Amniotic stem cell (primary cell): ENCODE measurements at regions not wholly inside any gene's neighbourhood (a gene's known extent, or its start where the extent isn't known, plus 50 kb on each side); places are given as distances from the start of the nearest gene placed in this dataset.

ENCODE experiments used
- DNase-seq: peaks from one replicate; lab custom pipeline; 2025; lab: John Stamatoyannopoulos, UW

DNA sequence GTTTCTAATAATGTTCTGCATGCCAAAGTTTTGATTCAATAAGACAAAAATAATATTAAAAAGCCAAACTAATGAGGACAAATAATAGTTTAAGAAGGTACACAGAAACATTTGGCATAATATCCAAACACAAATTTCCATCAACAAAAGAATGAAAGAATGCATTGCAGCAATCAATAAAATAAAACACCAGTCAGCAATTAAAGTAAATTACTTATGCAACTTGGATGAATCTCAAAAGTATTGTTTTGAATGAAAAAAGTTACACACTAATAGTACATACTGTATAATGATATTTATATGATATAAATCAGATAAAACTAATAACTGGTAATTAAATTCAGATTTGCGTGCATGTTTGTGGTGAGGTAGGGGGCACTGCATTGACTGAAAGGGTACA, 285.5 kb upstream of the PCDH10 start:
- DNase-seq, result no peak

- DNase-seq, result no peak
Observed at GRCh38 chr4:132865458-132865857, 283.6 kb upstream of the PCDH10 start.

DNA sequence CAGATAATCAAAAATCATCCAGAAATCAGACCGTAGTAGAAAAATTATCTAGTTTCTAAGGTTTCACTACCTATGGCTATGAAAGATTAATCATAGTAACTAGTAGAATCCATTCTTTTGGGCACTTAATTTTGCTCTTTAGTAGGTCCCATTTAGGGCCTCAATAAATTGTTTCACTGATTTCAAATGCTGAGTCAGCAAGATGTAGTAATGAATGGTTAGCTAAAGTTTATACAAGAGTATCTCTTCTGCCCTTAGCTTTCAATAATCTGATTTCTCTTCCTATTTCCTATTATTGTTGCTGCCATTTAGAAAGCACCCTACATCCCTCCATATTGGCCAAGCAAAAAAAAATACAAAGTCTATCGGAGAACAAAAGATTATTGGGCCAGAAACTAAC, 283.2 kb upstream of the PCDH10 start:
- no peak for DNase-seq

GRCh38 chr4:132866616-132867015, 282.5 kb upstream of the PCDH10 start:
- DNase-seq, result no peak

DNA sequence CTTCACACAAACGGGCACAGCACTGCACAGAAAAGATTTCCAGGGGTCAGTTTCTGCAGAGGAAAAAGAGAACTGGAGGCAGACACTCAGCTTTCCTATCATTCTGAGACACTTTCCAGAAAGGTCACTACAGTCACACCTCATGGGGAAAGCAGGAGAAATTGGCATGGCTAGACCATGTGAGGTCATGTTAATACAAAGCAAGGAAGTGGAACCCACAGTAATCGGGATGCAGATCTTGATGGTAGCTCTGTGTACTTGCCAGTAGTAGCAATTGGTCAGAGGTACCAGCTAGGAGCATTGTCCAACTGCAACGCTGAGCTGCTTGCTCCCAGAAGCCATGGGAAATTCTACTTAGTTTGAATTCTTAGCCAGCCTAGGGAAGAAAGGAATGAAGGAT, 255.3 kb upstream of the PCDH10 start:
- no peak for DNase-seq

GRCh38 chr4:132901224-132901623, 247.9 kb upstream of the PCDH10 start:
- no peak for DNase-seq

DNA sequence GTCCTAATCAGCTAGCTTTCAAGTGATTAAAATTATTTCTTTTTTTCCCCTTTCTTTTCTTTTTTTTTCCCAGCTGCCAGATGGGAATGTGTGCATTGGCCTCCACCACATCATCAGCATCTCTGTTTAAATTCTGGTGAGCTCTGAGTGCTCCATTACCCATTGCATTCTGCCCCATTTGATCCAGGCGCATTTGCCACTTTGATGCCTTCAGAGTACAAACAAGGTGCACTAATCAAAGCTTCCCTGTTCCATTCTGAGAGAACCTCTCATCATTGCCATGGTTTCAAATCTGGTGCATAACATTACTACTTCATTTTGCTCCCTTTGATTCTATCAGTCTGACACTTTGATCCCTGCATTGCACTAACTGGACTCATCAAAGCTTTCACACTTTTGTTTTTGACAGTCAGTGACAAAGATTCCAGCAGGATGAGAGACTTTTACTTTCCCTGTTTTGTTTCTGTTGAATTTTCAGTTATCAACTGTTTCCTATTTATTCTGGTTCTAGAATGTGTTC, 238.8 kb upstream of the PCDH10 start:
- no peak for DNase-seq

- no peak for DNase-seq
Observed at GRCh38 chr4:132918096-132918495, 231.0 kb upstream of the PCDH10 start.

GRCh38 chr4:132923516-132923915, 225.6 kb upstream of the PCDH10 start:
- DNase-seq, result no peak

DNA sequence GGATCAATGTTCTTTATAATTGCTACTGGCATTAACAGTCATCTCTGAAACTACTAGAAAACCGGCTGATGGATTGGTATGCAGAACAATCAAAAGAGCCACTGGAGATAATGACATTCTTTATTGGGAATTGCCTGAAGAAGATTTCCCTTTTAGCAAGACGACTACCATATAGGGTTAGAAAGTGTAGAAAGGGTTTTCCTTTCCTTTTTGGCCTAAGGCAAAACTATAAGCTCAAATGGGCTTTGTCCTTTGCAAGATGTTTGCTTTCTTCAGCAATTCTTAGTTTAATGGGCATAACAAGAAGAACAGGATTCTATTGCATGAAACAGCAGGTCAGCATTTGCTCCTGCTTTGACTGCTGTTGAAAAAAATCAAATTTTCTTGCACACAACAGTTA, 214.2 kb upstream of the PCDH10 start:
- DNase-seq, result no peak

- DNase-seq, result no peak
Observed at GRCh38 chr4:132955146-132955545, 193.9 kb upstream of the PCDH10 start.

GRCh38 chr4:132956962-132957361, 192.1 kb upstream of the PCDH10 start:
- no peak for DNase-seq

GRCh38 chr4:132958457-132959263, 190.4 kb upstream of the PCDH10 start:
- DNase-seq, result no peak

DNA sequence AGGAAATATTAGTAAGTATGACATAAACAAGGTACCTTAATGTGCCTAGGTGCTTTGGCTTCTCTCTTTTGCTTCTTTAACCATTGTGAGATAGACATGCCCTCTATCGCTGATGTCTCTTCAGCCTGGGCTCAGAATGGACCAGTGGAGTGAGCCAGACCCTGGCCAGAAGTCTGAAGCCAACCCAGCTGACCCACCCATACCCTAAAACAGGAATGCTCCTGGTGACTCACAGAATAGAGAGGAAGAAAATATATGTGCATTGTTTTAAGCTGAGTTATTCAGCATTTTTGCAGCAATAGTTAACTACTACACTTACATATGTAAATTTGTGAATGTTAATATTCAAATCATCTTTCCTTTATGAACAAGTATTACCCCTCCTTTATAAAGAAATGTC, 167.5 kb upstream of the PCDH10 start:
- DNase-seq, result no peak

- no peak for DNase-seq
Observed at GRCh38 chr4:132982151-132982550, 166.9 kb upstream of the PCDH10 start.

DNA sequence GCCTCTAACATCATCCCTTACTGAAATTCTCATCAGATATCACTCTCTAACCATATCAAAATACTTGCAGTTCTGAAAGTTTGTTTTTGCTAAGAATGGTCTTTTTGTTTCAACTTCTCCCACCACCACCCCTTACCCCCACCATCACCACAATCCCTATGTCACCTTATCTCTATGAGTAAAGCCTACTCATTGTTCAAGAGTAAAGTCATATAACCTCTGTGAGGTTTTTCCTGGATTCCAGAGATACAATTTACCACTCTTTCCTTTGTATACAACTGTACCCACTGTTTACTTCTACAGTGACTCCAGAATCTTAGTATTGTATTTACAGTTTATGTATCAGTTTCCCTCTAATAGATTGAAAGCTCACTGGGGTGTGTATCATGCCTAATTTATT, 158.0 kb upstream of the PCDH10 start:
- DNase-seq, result no peak

DNA sequence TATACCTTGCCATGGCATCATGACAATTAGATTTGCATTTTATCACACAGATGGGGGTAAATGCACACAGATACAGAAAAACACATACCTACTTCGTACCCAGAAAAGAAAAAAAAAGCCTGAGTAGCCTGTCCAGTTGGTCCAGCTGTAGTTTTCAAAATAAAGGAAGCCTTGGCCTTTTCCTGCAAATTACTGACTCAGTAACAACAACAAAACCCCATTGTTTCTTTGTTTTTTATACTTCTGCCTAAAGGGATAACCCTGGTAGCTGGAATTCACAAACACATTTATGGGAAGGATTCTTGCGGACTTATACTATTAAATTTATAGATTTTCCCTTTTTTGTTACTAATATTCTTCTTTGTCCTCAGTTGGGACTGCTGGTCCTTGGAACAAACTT, 156.4 kb upstream of the PCDH10 start:
- DNase-seq, result no peak

- DNase-seq, result no peak
Observed at GRCh38 chr4:132998585-132999230, 150.4 kb upstream of the PCDH10 start.

- peak; percentile 29 for DNase-seq
Observed at GRCh38 chr4:133000012-133000411, 149.1 kb upstream of the PCDH10 start.

DNA sequence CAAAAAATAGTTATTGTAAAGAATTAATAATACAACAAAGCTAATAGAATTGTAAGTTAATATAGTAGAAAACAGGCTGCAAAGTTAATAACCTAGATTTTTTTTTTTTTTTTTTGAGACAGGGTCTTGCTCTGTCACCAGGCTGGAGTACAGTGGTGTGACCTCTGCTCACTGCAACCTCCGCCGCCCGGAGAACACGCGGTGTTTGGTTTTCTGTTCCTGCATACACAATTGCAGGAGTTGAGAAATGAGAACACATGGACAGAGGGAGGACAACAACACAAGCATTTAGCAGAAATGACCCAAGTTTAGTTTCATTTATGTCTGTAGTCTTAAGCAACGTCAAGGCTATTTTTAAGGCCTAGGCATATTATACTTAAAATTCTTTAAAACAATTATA, 145.9 kb upstream of the PCDH10 start:
- no peak for DNase-seq

DNA sequence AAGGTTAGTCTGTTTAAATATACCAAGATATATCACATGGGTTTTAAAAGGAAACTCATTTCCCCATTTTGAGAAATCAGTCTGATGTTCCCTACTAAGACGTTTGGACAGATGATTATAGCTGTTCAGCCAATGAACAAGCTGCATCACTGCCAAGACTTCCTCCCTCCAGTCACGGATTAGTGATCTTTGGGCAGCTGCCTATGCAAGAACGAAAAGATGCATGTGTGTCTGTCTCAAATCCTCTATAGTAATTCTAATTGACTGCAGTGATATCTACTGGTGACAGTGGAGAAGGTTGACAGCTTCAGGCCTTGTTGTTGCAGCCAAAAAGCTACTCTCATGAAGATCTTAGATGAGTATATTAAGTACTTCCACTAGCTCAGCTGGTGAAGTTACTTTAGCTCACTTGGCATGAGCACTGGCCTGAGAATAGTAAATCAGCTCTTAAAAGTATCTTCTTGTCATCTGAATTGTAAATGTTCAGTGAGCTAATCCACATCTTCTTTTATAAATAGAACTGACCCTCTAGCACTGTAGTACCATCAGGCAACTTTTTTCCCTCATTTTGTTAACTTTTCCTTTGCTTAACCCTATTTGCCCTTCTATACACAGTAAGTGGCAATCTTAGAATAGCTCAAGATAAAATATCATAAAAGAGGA, 134.5 kb upstream of the PCDH10 start:
- DNase-seq, result no peak

DNA sequence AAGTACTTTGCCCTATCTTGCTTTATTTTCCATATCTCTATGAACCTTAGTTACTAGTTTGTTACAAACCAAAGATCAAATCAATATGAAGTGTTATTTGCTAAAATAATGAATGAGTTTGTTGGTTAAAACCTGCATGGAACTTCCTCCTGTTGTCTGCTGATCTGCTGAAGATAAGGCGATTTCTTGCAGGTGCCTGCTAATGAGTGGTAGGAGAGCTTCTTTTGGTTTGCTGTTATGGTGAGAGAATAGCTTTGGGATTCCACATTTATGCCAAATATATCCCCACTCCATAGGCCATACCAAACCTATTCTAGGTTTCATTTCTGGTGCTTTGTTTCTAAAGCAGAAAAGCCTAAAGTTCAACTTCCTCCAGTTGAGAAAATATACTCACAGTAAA, 103.8 kb upstream of the PCDH10 start:
- DNase-seq, result no peak

- DNase-seq, result no peak
Observed at GRCh38 chr4:133046156-133046555, 102.9 kb upstream of the PCDH10 start.
